CD14-positive monocyte (primary cell): ENCODE measurements at regions not wholly inside any gene's neighbourhood (a gene's known extent, or its start where the extent isn't known, plus 50 kb on each side); places are given as distances from the start of the nearest gene placed in this dataset.

Experiments
- DNase-seq, 3 donors: peaks; one replicate each; pipeline ENCODE4 v3.0.0-alpha.2; 2011 to 2022
- H2AFZ ChIP-seq: 2 replicates; pipeline ENCODE4 v1.6.0; 2012; ENCODE audit warnings: mild to moderate bottlenecking, low read depth, low read length, inconsistent platforms; ENCODE audit not compliant: insufficient read depth, poor library complexity, severe bottlenecking
- H3K27ac ChIP-seq, 2 donors: 1 replicate in 1 of 2; 2 replicates in 1 of 2; pipeline ENCODE4 v1.5.1; 2012 to 2013; ENCODE audit warnings: low read length in 2 of 2, control low read depth in 1 of 2, inconsistent platforms in 1 of 2, low read depth in 1 of 2, mild to moderate bottlenecking in 1 of 2
- H3K27me3 ChIP-seq, 2 donors: one replicate each; pipeline versions ENCODE4 v1.6.0 to v1.6.1; 2011 to 2013; ENCODE audit warnings: low read length in 2 of 2; ENCODE audit not compliant: control insufficient read depth in 2 of 2, insufficient read depth in 2 of 2
- H3K36me3 ChIP-seq, 2 donors: replicated peaks in 1 of 2; 1 replicate in 1 of 2; 2 replicates in 1 of 2; pipeline versions ENCODE4 v1.5.1 to v1.6.1; 2012 to 2013; ENCODE audit warnings: low read length in 2 of 2, control low read depth in 1 of 2, inconsistent platforms in 1 of 2, mild to moderate bottlenecking in 1 of 2; ENCODE audit not compliant: insufficient read depth in 2 of 2, control insufficient read depth in 1 of 2
- H3K4me1 ChIP-seq, 2 donors: 1 replicate in 1 of 2; 2 replicates in 1 of 2; pipeline versions ENCODE4 v1.5.1 to v1.6.1; 2012 to 2013; ENCODE audit warnings: low read length in 2 of 2, control low read depth in 1 of 2, inconsistent platforms in 1 of 2, mild to moderate bottlenecking in 1 of 2, moderate library complexity in 1 of 2; ENCODE audit not compliant: insufficient read depth in 2 of 2, control insufficient read depth in 1 of 2
- H3K4me2 ChIP-seq: replicated peaks from 2 replicates; pipeline ENCODE3; 2012; ENCODE audit warnings: low read length, moderate library complexity, mild to moderate bottlenecking; ENCODE audit not compliant: poor library complexity, severe bottlenecking; ENCODE audit errors: extremely low read depth
- H3K4me3 ChIP-seq, 3 experiments: fragments of 200-600 bp in 1 of 3; sonication (generic) in 1 of 3; replicated peaks in 1 of 3; 1 replicate in 2 of 3; 2 replicates in 1 of 3; pipeline ENCODE4 v1.5.1; 2011 to 2013; ENCODE audit warnings: low read length in 3 of 3, mild to moderate bottlenecking in 3 of 3, control low read depth in 2 of 3, low read depth in 2 of 3, inconsistent platforms in 1 of 3, moderate library complexity in 1 of 3
- H3K79me2 ChIP-seq: 2 replicates; pipeline ENCODE4 v1.6.0; 2012; ENCODE audit warnings: mild to moderate bottlenecking, control low read depth, inconsistent platforms, low read length, moderate library complexity; ENCODE audit not compliant: insufficient read depth
- H3K9ac ChIP-seq: 2 replicates; pipeline ENCODE4 v1.6.0; 2017; ENCODE audit warnings: low read length, mild to moderate bottlenecking; ENCODE audit not compliant: insufficient read depth, poor library complexity, severe bottlenecking
- H3K9me3 ChIP-seq, 2 donors: replicated peaks in 1 of 2; 1 replicate in 1 of 2; 2 replicates in 1 of 2; pipeline versions ENCODE4 v1.5.1 to v1.6.1; 2012 to 2013; ENCODE audit warnings: low read length in 2 of 2, control low read depth in 1 of 2; ENCODE audit not compliant: control insufficient read depth in 1 of 2, insufficient read depth in 1 of 2
- H4K20me1 ChIP-seq: 2 replicates; pipeline ENCODE4 v1.6.0; 2012; ENCODE audit warnings: mild to moderate bottlenecking, low read length, control low read depth, moderate library complexity; ENCODE audit not compliant: insufficient read depth
- H3K27ac Mint-ChIP-seq, 7 donors: one replicate each; pipeline ENCODE4 v1.8.0; 2020; ENCODE audit warnings: mild to moderate bottlenecking in 7 of 7, mixed read lengths in 7 of 7, moderate library complexity in 6 of 7, inconsistent platforms in 2 of 7
- H3K27me3 Mint-ChIP-seq, 3 donors: one replicate each; pipeline ENCODE4 v1.8.0; 2021 to 2022; ENCODE audit warnings: low read depth in 3 of 3, mild to moderate bottlenecking in 3 of 3, mixed read lengths in 3 of 3, moderate library complexity in 3 of 3, inconsistent platforms in 1 of 3
- H3K36me3 Mint-ChIP-seq, 2 donors: one replicate each; pipeline ENCODE4 v1.8.0; 2020; ENCODE audit warnings: mixed read lengths in 2 of 2, inconsistent platforms in 1 of 2, mild to moderate bottlenecking in 1 of 2
- H3K4me1 Mint-ChIP-seq: one replicate; pipeline ENCODE4 v1.8.0; 2020; ENCODE audit warnings: mild to moderate bottlenecking, mixed read lengths
- H3K4me3 Mint-ChIP-seq, 2 donors: one replicate each; pipeline ENCODE4 v1.8.0; 2020; ENCODE audit warnings: mild to moderate bottlenecking in 2 of 2, mixed read lengths in 2 of 2, moderate library complexity in 1 of 2
- H3K9me3 Mint-ChIP-seq, 7 donors: one replicate each; pipeline ENCODE4 v1.8.0; 2020 to 2022; ENCODE audit warnings: mixed read lengths in 7 of 7, mild to moderate bottlenecking in 6 of 7, moderate library complexity in 6 of 7, inconsistent platforms in 2 of 7
- WGBS: methylation state at CpG from one replicate; pipeline ENCODE4 v1.1.5; 2013; ENCODE audit warnings: missing lambda C conversion rate; ENCODE audit not compliant: insufficient coverage; 5-methylcytosine and 5-hydroxymethylcytosine counted together
- intact Hi-C, 2 donors: fragments of 100-400 bp; cut with micrococcal nuclease; formaldehyde crosslinking; loops; one replicate each; pipeline versions ENCODE4 v1.15.0 to v1.15.1; 2023
- TF ChIP-seq, protein P1 (sequence below): fragments of 200-600 bp; IDR thresholded peaks from one replicate; pipeline ENCODE4 v1.8.0; 2022; ENCODE audit warnings: antibody characterized with exemption, mild to moderate bottlenecking

DNA sequence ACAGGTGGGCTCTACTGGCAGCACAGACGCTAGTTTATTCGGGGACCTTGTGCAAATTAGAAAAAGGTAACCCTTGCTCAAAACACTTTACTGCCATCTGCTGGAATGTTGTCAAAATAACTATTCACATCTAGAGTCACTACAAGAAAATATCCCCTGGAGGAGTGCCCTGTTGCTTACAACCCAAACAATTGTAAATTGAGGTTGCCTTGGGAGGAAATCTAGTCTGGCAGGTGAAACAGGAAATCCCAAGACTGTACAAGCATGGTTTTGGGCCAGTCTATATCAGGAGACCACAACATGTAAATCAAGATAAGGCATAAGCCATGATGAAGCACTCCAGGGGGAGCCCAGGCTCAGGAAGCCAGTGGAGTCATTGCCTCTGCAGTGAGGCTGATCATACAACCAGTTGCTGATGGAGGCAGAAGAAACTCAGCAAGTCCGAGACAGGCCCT lies 136.8 kb upstream of the ACP3 start:
- intact Hi-C loops, result no loop called here
- TF ChIP-seq, protein P1, sequence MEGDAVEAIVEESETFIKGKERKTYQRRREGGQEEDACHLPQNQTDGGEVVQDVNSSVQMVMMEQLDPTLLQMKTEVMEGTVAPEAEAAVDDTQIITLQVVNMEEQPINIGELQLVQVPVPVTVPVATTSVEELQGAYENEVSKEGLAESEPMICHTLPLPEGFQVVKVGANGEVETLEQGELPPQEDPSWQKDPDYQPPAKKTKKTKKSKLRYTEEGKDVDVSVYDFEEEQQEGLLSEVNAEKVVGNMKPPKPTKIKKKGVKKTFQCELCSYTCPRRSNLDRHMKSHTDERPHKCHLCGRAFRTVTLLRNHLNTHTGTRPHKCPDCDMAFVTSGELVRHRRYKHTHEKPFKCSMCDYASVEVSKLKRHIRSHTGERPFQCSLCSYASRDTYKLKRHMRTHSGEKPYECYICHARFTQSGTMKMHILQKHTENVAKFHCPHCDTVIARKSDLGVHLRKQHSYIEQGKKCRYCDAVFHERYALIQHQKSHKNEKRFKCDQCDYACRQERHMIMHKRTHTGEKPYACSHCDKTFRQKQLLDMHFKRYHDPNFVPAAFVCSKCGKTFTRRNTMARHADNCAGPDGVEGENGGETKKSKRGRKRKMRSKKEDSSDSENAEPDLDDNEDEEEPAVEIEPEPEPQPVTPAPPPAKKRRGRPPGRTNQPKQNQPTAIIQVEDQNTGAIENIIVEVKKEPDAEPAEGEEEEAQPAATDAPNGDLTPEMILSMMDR, result peak; percentile 63
- H3K4me2 ChIP-seq, result no peak overlapping the region
- no peaks in the 10 kb centered on the region for H4K20me1 ChIP-seq
- no peak overlapping the region for H3K9ac ChIP-seq
- H3K27ac ChIP-seq, result no peak overlapping the region
- H3K9me3 Mint-ChIP-seq, result no peaks in the 10 kb centered on the region
- 0% methylated on average over 3 of the region's 3 CpGs for WGBS
- no peaks in the 10 kb centered on the region for H3K27me3 ChIP-seq
- H2AFZ ChIP-seq, result no peak overlapping the region
- peaks cover 3 to 6% (median 5%) of the 10 kb centered on the region in 3 donors for H3K27me3 Mint-ChIP-seq
- H3K27ac Mint-ChIP-seq, result no peak overlapping the region
- no peaks in the 10 kb centered on the region for H3K36me3 Mint-ChIP-seq
- no peak overlapping the region for H3K4me3 ChIP-seq
- peaks cover 4% of the 10 kb centered on the region for H3K4me1 Mint-ChIP-seq
- no peaks in the 10 kb centered on the region for H3K9me3 ChIP-seq
- no peaks in the 10 kb centered on the region for H3K79me2 ChIP-seq
- peak; percentile 1 to 13 (median 5) for DNase-seq
- no peaks in the 10 kb centered on the region for H3K4me1 ChIP-seq
- no peak overlapping the region for H3K4me3 Mint-ChIP-seq
- no peaks in the 10 kb centered on the region for H3K36me3 ChIP-seq

DNA sequence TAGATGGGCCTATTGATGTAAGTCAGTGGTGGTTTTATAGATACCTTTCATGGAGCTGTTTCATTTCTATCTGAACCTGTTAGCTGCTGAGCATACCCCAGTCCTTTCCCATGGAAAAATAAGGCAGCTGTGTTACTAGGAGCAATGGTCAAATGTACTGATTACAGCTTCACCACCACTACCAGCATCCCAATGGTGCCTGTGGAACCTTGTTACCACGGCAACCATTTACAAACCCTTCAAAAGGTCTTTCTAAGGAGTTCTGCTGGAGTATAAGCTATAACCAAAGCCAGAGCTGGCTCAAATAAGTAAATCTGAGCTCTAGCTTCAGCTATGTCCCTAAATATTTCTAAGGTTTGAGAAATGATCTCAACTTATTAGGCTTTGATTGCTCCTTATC lies 133.4 kb upstream of the ACP3 start:
- no peak overlapping the region for H3K4me3 ChIP-seq
- no peaks in the 10 kb centered on the region for H4K20me1 ChIP-seq
- Mint-ChIP-seq H3K27me3 (peaks cover 0 to 7% (median 6%) of the 10 kb centered on the region in 3 donors), H3K4me1 (peaks cover 4% of the 10 kb centered on the region), H3K27ac (no peak overlapping the region), H3K9me3 (no peaks in the 10 kb centered on the region), H3K4me3 (no peak overlapping the region), H3K36me3 (no peaks in the 10 kb centered on the region)
- DNase-seq, result no peak
- no peak overlapping the region for H3K9ac ChIP-seq
- no peak overlapping the region for H2AFZ ChIP-seq
- H3K4me2 ChIP-seq, result no peak overlapping the region
- no peaks in the 10 kb centered on the region for H3K27me3 ChIP-seq
- no peak overlapping the region for H3K27ac ChIP-seq
- no peaks in the 10 kb centered on the region for H3K9me3 ChIP-seq
- no peaks in the 10 kb centered on the region for H3K79me2 ChIP-seq
- H3K4me1 ChIP-seq, result no peaks in the 10 kb centered on the region
- no peaks in the 10 kb centered on the region for H3K36me3 ChIP-seq
- TF ChIP-seq, protein P1, result no peak
- 100% methylated on average over 1 of the region's 1 CpG for WGBS
- intact Hi-C loops, result no loop called here
